ENCODE measurements at regions not wholly inside any gene's neighbourhood (a gene's known extent, or its start where the extent isn't known, plus 50 kb on each side); places are given as distances from the start of the nearest gene placed in this dataset.

- Histone ChIP-seq H2BK15ac (replicated peaks; ENCODE audit: low read depth) (no peak overlapping the region), H2BK120ac (ENCODE audit: low read depth, low read length) (no peak overlapping the region), H3K27me3 (ENCODE audit: insufficient read depth, low read length, poor library complexity) (no peaks in the 10 kb centered on the region), H2AK5ac (ENCODE audit: low read length) (no peak overlapping the region), H3K79me2 (ENCODE audit: control insufficient read depth, insufficient read depth, low read length) (no peaks in the 10 kb centered on the region), H3K4ac (ENCODE audit: low read depth, low read length) (no peak overlapping the region), H3K4me1 (ENCODE audit: control insufficient read depth, low read depth, low read length) (peaks cover 13% of the 10 kb centered on the region), H3K27ac (ENCODE audit: low read depth, low read length) (no peak overlapping the region), H3K79me1 (ENCODE audit: low read length) (no peaks in the 10 kb centered on the region), H3K56ac (ENCODE audit: low read length) (no peak overlapping the region), H2BK5ac (ENCODE audit: low read length) (no peak overlapping the region), H3K36me3 (ENCODE audit: control insufficient read depth, insufficient read depth, low read length) (no peaks in the 10 kb centered on the region), H3K23ac (ENCODE audit: low read length) (no peak overlapping the region), H4K5ac (ENCODE audit: low read length) (no peak overlapping the region), H3K9ac (ENCODE audit: low read length) (no peak overlapping the region), H3K18ac (ENCODE audit: low read length) (no peak overlapping the region), H3K4me2 (ENCODE audit: low read length) (no peak overlapping the region), H4K8ac (ENCODE audit: low read depth, low read length) (no peak overlapping the region), H3K4me3 (ENCODE audit: low read length) (no peak overlapping the region)
- peak; percentile 77 for DNase-seq
- WGBS (ENCODE audit: extremely low coverage, insufficient coverage, low lambda C conversion rate), result no CpG with 5 or more reads among the region's 3 CpGs
These were observed 119.9 kb upstream of the CADPS start for GRCh38 chr3:62995119-62995518.

- no peak overlapping the region for H3K23ac ChIP-seq (ENCODE audit: low read length)
- no peaks in the 10 kb centered on the region for H3K36me3 ChIP-seq (ENCODE audit: control insufficient read depth, insufficient read depth, low read length)
- no peak overlapping the region for H2BK120ac ChIP-seq (ENCODE audit: low read depth, low read length)
- H2AK5ac ChIP-seq (ENCODE audit: low read length), result no peak overlapping the region
- no peak overlapping the region for H3K4me3 ChIP-seq (ENCODE audit: low read length)
- H4K8ac ChIP-seq (ENCODE audit: low read depth, low read length), result no peak overlapping the region
- no peak overlapping the region for H3K4me2 ChIP-seq (ENCODE audit: low read length)
- WGBS (ENCODE audit: extremely low coverage, insufficient coverage, low lambda C conversion rate), result no CpG with 5 or more reads among the region's 2 CpGs
- DNase-seq, result no peak
- no peak overlapping the region for H3K9ac ChIP-seq (ENCODE audit: low read length)
- H3K18ac ChIP-seq (ENCODE audit: low read length), result no peak overlapping the region
- H4K5ac ChIP-seq (ENCODE audit: low read length), result no peak overlapping the region
- no peak overlapping the region for H3K56ac ChIP-seq (ENCODE audit: low read length)
- H3K27ac ChIP-seq (ENCODE audit: low read depth, low read length), result no peak overlapping the region
- H3K79me2 ChIP-seq (ENCODE audit: control insufficient read depth, insufficient read depth, low read length), result no peaks in the 10 kb centered on the region
- H2BK15ac ChIP-seq (replicated peaks; ENCODE audit: low read depth), result no peak overlapping the region
- H3K4me1 ChIP-seq (ENCODE audit: control insufficient read depth, low read depth, low read length), result peaks cover 12% of the 10 kb centered on the region
- H3K27me3 ChIP-seq (ENCODE audit: insufficient read depth, low read length, poor library complexity), result no peaks in the 10 kb centered on the region
- H3K79me1 ChIP-seq (ENCODE audit: low read length), result no peaks in the 10 kb centered on the region
- H3K4ac ChIP-seq (ENCODE audit: low read depth, low read length), result no peak overlapping the region
- H2BK5ac ChIP-seq (ENCODE audit: low read length), result no peak overlapping the region
These were observed 120.3 kb upstream of the CADPS start for GRCh38 chr3:62995530-62995929.

GRCh38 chr3:62997369-62997768, 122.2 kb upstream of the CADPS start:
- no peaks in the 10 kb centered on the region for H3K36me3 ChIP-seq (ENCODE audit: control insufficient read depth, insufficient read depth, low read length)
- H2AK5ac ChIP-seq (ENCODE audit: low read length), result no peak overlapping the region
- no peak overlapping the region for H4K8ac ChIP-seq (ENCODE audit: low read depth, low read length)
- H3K56ac ChIP-seq (ENCODE audit: low read length), result no peak overlapping the region
- H3K27ac ChIP-seq (ENCODE audit: low read depth, low read length), result no peak overlapping the region
- H3K4me2 ChIP-seq (ENCODE audit: low read length), result no peak overlapping the region
- H3K4ac ChIP-seq (ENCODE audit: low read depth, low read length), result no peak overlapping the region
- no peak for DNase-seq
- no peaks in the 10 kb centered on the region for H3K27me3 ChIP-seq (ENCODE audit: insufficient read depth, low read length, poor library complexity)
- no peak overlapping the region for H2BK15ac ChIP-seq (replicated peaks; ENCODE audit: low read depth)
- no peak overlapping the region for H2BK120ac ChIP-seq (ENCODE audit: low read depth, low read length)
- H3K4me1 ChIP-seq (ENCODE audit: control insufficient read depth, low read depth, low read length), result peaks cover 10% of the 10 kb centered on the region
- no peak overlapping the region for H3K18ac ChIP-seq (ENCODE audit: low read length)
- no peak overlapping the region for H4K5ac ChIP-seq (ENCODE audit: low read length)
- no CpG with 5 or more reads among the region's 2 CpGs for WGBS (ENCODE audit: extremely low coverage, insufficient coverage, low lambda C conversion rate)
- no peak overlapping the region for H3K9ac ChIP-seq (ENCODE audit: low read length)
- no peak overlapping the region for H3K4me3 ChIP-seq (ENCODE audit: low read length)
- no peak overlapping the region for H2BK5ac ChIP-seq (ENCODE audit: low read length)
- no peaks in the 10 kb centered on the region for H3K79me1 ChIP-seq (ENCODE audit: low read length)
- no peak overlapping the region for H3K23ac ChIP-seq (ENCODE audit: low read length)
- H3K79me2 ChIP-seq (ENCODE audit: control insufficient read depth, insufficient read depth, low read length), result no peaks in the 10 kb centered on the region

- WGBS (ENCODE audit: extremely low coverage, insufficient coverage, low lambda C conversion rate), result no CpG with 5 or more reads among the region's 2 CpGs
- no peak overlapping the region for H3K9ac ChIP-seq (ENCODE audit: low read length)
- no peaks in the 10 kb centered on the region for H3K27me3 ChIP-seq (ENCODE audit: insufficient read depth, low read length, poor library complexity)
- no peak overlapping the region for H3K27ac ChIP-seq (ENCODE audit: low read depth, low read length)
- DNase-seq, result no peak
- no peak overlapping the region for H2AK5ac ChIP-seq (ENCODE audit: low read length)
- H3K4me2 ChIP-seq (ENCODE audit: low read length), result no peak overlapping the region
- H3K18ac ChIP-seq (ENCODE audit: low read length), result no peak overlapping the region
- no peaks in the 10 kb centered on the region for H3K79me1 ChIP-seq (ENCODE audit: low read length)
- H2BK15ac ChIP-seq (replicated peaks; ENCODE audit: low read depth), result no peak overlapping the region
- no peaks in the 10 kb centered on the region for H3K36me3 ChIP-seq (ENCODE audit: control insufficient read depth, insufficient read depth, low read length)
- H4K8ac ChIP-seq (ENCODE audit: low read depth, low read length), result no peak overlapping the region
- no peak overlapping the region for H3K23ac ChIP-seq (ENCODE audit: low read length)
- no peak overlapping the region for H3K4me3 ChIP-seq (ENCODE audit: low read length)
- H2BK5ac ChIP-seq (ENCODE audit: low read length), result no peak overlapping the region
- peaks cover 10% of the 10 kb centered on the region for H3K4me1 ChIP-seq (ENCODE audit: control insufficient read depth, low read depth, low read length)
- H3K56ac ChIP-seq (ENCODE audit: low read length), result no peak overlapping the region
- no peaks in the 10 kb centered on the region for H3K79me2 ChIP-seq (ENCODE audit: control insufficient read depth, insufficient read depth, low read length)
- H2BK120ac ChIP-seq (ENCODE audit: low read depth, low read length), result no peak overlapping the region
- H3K4ac ChIP-seq (ENCODE audit: low read depth, low read length), result no peak overlapping the region
- no peak overlapping the region for H4K5ac ChIP-seq (ENCODE audit: low read length)
These were observed 123.9 kb upstream of the CADPS start for GRCh38 chr3:62999158-62999557.

- Histone ChIP-seq H2BK5ac (ENCODE audit: low read length) (no peak overlapping the region), H3K4me3 (ENCODE audit: low read length) (no peak overlapping the region), H3K27me3 (ENCODE audit: insufficient read depth, low read length, poor library complexity) (no peaks in the 10 kb centered on the region), H3K4me1 (ENCODE audit: control insufficient read depth, low read depth, low read length) (peaks cover 5% of the 10 kb centered on the region), H3K9ac (ENCODE audit: low read length) (no peak overlapping the region), H4K8ac (ENCODE audit: low read depth, low read length) (no peak overlapping the region), H3K36me3 (ENCODE audit: control insufficient read depth, insufficient read depth, low read length) (no peaks in the 10 kb centered on the region), H3K56ac (ENCODE audit: low read length) (no peak overlapping the region), H4K5ac (ENCODE audit: low read length) (no peak overlapping the region), H3K27ac (ENCODE audit: low read depth, low read length) (no peak overlapping the region), H2BK15ac (replicated peaks; ENCODE audit: low read depth) (no peak overlapping the region), H3K79me2 (ENCODE audit: control insufficient read depth, insufficient read depth, low read length) (no peaks in the 10 kb centered on the region), H3K79me1 (ENCODE audit: low read length) (no peaks in the 10 kb centered on the region), H3K23ac (ENCODE audit: low read length) (no peak overlapping the region), H3K4ac (ENCODE audit: low read depth, low read length) (no peak overlapping the region), H3K4me2 (ENCODE audit: low read length) (no peak overlapping the region), H2BK120ac (ENCODE audit: low read depth, low read length) (no peak overlapping the region), H2AK5ac (ENCODE audit: low read length) (no peak overlapping the region), H3K18ac (ENCODE audit: low read length) (no peak overlapping the region)
- no CpG with 5 or more reads among the region's 1 CpG for WGBS (ENCODE audit: extremely low coverage, insufficient coverage, low lambda C conversion rate)
- DNase-seq, result no peak
These were observed 124.6 kb upstream of the CADPS start for GRCh38 chr3:62999791-63000190.

- Histone ChIP-seq H3K23ac (ENCODE audit: low read length) (no peak overlapping the region), H2AK5ac (ENCODE audit: low read length) (no peak overlapping the region), H3K56ac (ENCODE audit: low read length) (no peak overlapping the region), H2BK15ac (replicated peaks; ENCODE audit: low read depth) (no peak overlapping the region), H3K27ac (ENCODE audit: low read depth, low read length) (no peak overlapping the region), H4K8ac (ENCODE audit: low read depth, low read length) (no peak overlapping the region), H3K79me2 (ENCODE audit: control insufficient read depth, insufficient read depth, low read length) (no peaks in the 10 kb centered on the region), H3K4me2 (ENCODE audit: low read length) (no peak overlapping the region), H3K79me1 (ENCODE audit: low read length) (no peaks in the 10 kb centered on the region), H4K5ac (ENCODE audit: low read length) (no peak overlapping the region), H3K27me3 (ENCODE audit: insufficient read depth, low read length, poor library complexity) (no peaks in the 10 kb centered on the region), H2BK120ac (ENCODE audit: low read depth, low read length) (no peak overlapping the region), H3K18ac (ENCODE audit: low read length) (no peak overlapping the region), H3K4me1 (ENCODE audit: control insufficient read depth, low read depth, low read length) (no peaks in the 10 kb centered on the region), H3K36me3 (ENCODE audit: control insufficient read depth, insufficient read depth, low read length) (no peaks in the 10 kb centered on the region), H2BK5ac (ENCODE audit: low read length) (no peak overlapping the region), H3K9ac (ENCODE audit: low read length) (no peak overlapping the region), H3K4ac (ENCODE audit: low read depth, low read length) (no peak overlapping the region), H3K4me3 (ENCODE audit: low read length) (no peak overlapping the region)
- no peak for DNase-seq
- WGBS (ENCODE audit: extremely low coverage, insufficient coverage, low lambda C conversion rate), result no CpG with 5 or more reads among the region's 3 CpGs
These were observed 129.2 kb upstream of the CADPS start for GRCh38 chr3:63004448-63004847.

All from mesendoderm (in vitro differentiated cells).